Stimulated activated effector memory CD8-positive, alpha-beta T cell treated with anti-CD3 and anti-CD28 coated beads, Interleukin-12 subunit alpha, Interleukin-12 subunit beta, amount 100 ng/mL, for 72 hours (primary cell): ENCODE measurements at regions not wholly inside any gene's neighbourhood (a gene's known extent, or its start where the extent isn't known, plus 50 kb on each side); places are given as distances from the start of the nearest gene placed in this dataset.
"Not testable (repeated sequence)": the region's sequence is repeated elsewhere in the genome, so short reads cannot be mapped to it uniquely, and the experiment has no call there.

Source experiments
- ATAC-seq: fragments of 150-1000 bp; cut with Tn5 transposase; 2 replicates; pipeline ENCODE4 v1.10.0; 2021
- DNase-seq, 2 donors: peaks; one replicate each; pipeline ENCODE4 v3.0.0; 2021 to 2022; ENCODE audit warnings: low spot score in 2 of 2
- H3K27ac Mint-ChIP-seq: one replicate; pipeline ENCODE4 v1.8.0; 2022; ENCODE audit warnings: mild to moderate bottlenecking, mixed read lengths
- H3K36me3 Mint-ChIP-seq: one replicate; pipeline ENCODE4 v1.8.0; 2022; ENCODE audit warnings: mild to moderate bottlenecking, mixed read lengths
- H3K4me1 Mint-ChIP-seq: one replicate; pipeline ENCODE4 v1.8.0; 2022; ENCODE audit warnings: mixed read lengths
- H3K4me3 Mint-ChIP-seq: one replicate; pipeline ENCODE4 v1.8.0; 2022; ENCODE audit warnings: mild to moderate bottlenecking, mixed read lengths
- H3K9me3 Mint-ChIP-seq: one replicate; pipeline ENCODE4 v1.8.0; 2022; ENCODE audit warnings: mixed read lengths

DNA sequence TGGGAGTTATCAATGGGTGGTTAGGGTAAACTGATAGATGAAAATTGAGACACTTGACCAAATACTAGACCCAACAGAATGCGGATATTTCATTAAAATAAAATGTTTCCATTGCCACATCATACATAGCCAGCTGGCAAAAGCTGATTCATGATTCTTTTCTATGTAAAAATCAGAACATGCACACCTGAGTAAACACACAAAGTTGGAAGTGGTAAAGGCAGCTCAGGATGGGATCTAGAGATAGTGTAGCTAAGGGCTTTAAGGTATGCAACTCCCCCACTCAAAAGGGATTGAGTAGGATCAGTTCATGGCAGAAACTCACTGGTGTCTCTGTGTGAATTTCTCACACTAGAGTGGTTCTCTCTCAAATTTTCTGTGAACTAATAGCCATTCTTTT lies 541.1 kb upstream of the GRAMD2B start:
- no peak for DNase-seq
- no peaks in the 10 kb centered on the region for H3K4me1 Mint-ChIP-seq
- H3K4me3 Mint-ChIP-seq, result no peak overlapping the region
- H3K27ac Mint-ChIP-seq, result no peak overlapping the region
- peaks cover 21% of the 10 kb centered on the region for H3K9me3 Mint-ChIP-seq
- H3K36me3 Mint-ChIP-seq, result no peaks in the 10 kb centered on the region
- no peak for ATAC-seq

DNA sequence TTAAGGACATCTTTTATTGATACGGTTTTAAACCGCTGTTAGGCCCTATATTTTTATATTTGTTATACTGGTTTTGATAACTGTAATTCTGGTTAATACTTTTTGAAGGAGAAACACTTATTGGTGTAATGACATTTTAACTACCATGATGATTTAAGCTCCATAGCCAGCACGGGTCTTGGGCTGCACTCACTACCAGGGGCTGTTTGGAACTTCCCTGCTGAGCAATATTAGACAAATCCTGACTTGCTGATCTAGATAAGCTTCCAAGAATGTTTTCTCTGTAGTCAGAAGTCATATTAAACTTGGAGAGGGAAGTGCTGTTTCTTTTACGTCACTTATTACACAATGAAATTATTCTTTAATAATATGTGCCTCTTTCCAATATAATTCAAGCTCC lies 540.0 kb upstream of the GRAMD2B start:
- no peak overlapping the region for H3K4me3 Mint-ChIP-seq
- no peaks in the 10 kb centered on the region for H3K36me3 Mint-ChIP-seq
- ATAC-seq (no peak), DNase-seq (no peak)
- H3K9me3 Mint-ChIP-seq, result peaks cover 22% of the 10 kb centered on the region
- H3K4me1 Mint-ChIP-seq, result no peaks in the 10 kb centered on the region
- no peak overlapping the region for H3K27ac Mint-ChIP-seq

GRCh38 chr5:125888358-125888757 lies 534.9 kb upstream of the GRAMD2B start:
- DNase-seq (no peak), ATAC-seq (no peak)
- Mint-ChIP-seq H3K4me1 (no peaks in the 10 kb centered on the region), H3K36me3 (no peaks in the 10 kb centered on the region), H3K27ac (no peak overlapping the region), H3K9me3 (peaks cover 16% of the 10 kb centered on the region), H3K4me3 (no peak overlapping the region)

DNA sequence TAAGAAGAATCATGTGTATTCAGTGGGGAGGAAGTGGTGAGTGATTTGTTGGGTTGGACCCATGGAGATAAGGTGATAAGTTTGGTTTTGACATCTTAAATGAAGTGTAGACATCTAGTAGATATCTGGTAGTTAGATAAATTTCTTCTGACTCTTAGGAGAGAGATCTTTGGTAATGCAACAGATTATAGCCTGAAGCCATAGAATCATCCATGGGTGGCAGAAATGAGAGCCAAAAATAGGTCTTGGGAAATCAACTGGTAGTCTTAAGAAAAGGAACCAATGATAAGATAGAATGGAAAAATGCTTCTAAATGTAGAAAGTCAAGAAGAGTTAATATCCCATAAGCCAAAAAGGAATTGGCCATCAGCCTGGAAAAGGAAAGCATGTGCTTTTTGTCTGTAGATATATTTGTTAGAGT lies 532.7 kb upstream of the GRAMD2B start:
- DNase-seq (no peak), ATAC-seq (no peak)
- Mint-ChIP-seq H3K9me3 (peaks cover 13% of the 10 kb centered on the region), H3K4me1 (no peaks in the 10 kb centered on the region), H3K36me3 (no peaks in the 10 kb centered on the region), H3K27ac (no peak overlapping the region), H3K4me3 (no peak overlapping the region)

- no peak for DNase-seq
Observed at GRCh38 chr5:125891061-125891725, 532.0 kb upstream of the GRAMD2B start.

DNA sequence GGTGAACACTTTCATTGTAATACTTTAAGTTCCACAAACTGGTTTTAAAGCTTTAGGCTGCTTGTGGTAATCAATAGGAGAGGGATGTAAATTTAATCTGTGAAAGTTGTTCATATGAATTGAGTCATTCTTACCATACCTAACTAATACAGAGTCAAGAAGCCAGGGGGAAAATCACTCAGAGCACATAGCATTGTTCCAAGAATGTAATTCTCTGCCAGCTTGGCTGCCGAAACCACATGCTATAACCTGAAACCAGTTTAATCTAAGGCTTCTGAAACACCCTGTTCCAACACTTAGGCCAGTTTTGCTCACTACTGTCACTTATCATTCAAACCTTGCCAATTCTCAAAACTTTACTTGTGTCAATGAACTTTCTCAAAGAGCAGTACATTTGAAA lies 528.8 kb upstream of the GRAMD2B start:
- no peaks in the 10 kb centered on the region for H3K4me1 Mint-ChIP-seq
- no peak overlapping the region for H3K27ac Mint-ChIP-seq
- no peak for DNase-seq
- no peaks in the 10 kb centered on the region for H3K36me3 Mint-ChIP-seq
- peaks cover 10% of the 10 kb centered on the region for H3K9me3 Mint-ChIP-seq
- H3K4me3 Mint-ChIP-seq, result no peak overlapping the region
- no peak for ATAC-seq

More at GRCh38 chr5:125891061-125891725, 532.0 kb upstream of the GRAMD2B start:
- Mint-ChIP-seq H3K4me1 (no peaks in the 10 kb centered on the region), H3K27ac (no peak overlapping the region), H3K4me3 (no peak overlapping the region), H3K9me3 (peaks cover 13% of the 10 kb centered on the region), H3K36me3 (no peaks in the 10 kb centered on the region)
- ATAC-seq, result no peak

DNA sequence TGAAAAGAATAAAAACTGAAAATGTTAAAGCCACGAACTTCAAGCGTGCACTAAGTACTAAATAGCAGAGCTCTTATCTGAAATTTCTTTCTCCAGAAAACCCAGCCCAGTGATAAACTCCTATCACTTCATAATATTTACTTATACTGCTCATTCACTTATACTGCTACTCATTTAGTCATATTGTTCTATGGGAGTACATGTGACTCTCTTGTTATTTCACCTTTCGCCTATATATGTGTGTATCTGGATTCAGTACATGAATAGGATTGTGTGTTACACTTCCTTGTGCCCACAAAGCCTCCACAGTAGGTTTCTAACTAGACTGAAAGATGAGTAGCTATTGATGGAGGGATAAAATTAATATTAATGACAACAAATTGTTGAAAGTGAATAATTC lies 526.8 kb upstream of the GRAMD2B start:
- Mint-ChIP-seq H3K4me1 (no peaks in the 10 kb centered on the region), H3K4me3 (no peak overlapping the region), H3K36me3 (no peaks in the 10 kb centered on the region), H3K9me3 (peaks cover 14% of the 10 kb centered on the region), H3K27ac (no peak overlapping the region)
- ATAC-seq, result no peak
- no peak for DNase-seq

DNA sequence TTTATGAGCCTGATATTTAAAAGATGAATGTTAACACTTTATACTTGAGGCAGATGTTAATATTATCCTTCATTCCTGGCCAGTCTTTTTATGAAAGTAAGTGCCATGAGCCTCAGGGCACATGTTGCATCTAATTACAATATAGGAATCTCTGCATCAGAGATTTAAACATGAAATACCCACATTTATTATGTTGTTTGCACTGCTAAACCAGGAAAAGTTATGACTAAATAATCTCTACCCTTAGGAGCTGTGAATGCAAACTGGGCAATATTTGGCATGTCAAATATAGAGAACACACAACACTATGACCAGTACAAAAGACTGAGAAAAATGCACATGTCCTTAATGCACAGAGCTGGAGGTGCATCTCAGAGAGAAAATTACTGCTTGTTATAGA lies 526.1 kb upstream of the GRAMD2B start:
- no peaks in the 10 kb centered on the region for H3K4me1 Mint-ChIP-seq
- DNase-seq (no peak), ATAC-seq (no peak)
- H3K27ac Mint-ChIP-seq, result no peak overlapping the region
- H3K9me3 Mint-ChIP-seq, result peaks cover 14% of the 10 kb centered on the region
- no peaks in the 10 kb centered on the region for H3K36me3 Mint-ChIP-seq
- H3K4me3 Mint-ChIP-seq, result no peak overlapping the region

- Mint-ChIP-seq H3K27ac (no peak overlapping the region), H3K9me3 (peaks cover 13% of the 10 kb centered on the region), H3K4me3 (no peak overlapping the region), H3K4me1 (no peaks in the 10 kb centered on the region), H3K36me3 (no peaks in the 10 kb centered on the region)
- ATAC-seq (no peak), DNase-seq (no peak)
Observed at GRCh38 chr5:125898851-125899405, 524.3 kb upstream of the GRAMD2B start.

DNA sequence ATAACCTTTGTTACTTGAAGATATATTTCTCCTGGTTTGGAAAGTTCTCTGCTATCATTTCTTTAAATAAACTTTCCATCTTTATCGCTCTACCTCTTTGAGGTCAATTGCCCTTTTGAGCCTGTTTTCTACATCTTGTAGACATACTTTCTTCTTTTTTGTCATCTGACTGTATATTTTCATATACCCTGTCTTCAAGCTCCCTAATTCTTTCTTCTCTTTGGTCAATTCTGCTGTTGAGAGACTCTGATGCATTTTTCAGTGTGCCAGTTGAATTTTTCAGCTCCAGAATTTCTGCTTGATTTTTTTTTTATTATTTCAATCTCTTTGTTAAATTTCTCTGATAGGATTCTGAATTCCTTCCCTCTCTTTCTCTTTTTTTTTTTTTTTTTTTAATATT lies 511.2 kb upstream of the GRAMD2B start:
- no peaks in the 10 kb centered on the region for H3K4me1 Mint-ChIP-seq
- DNase-seq, result no peak
- peaks cover 33% of the 10 kb centered on the region for H3K9me3 Mint-ChIP-seq
- no peak overlapping the region for H3K27ac Mint-ChIP-seq
- H3K36me3 Mint-ChIP-seq, result no peaks in the 10 kb centered on the region
- ATAC-seq, result no peak
- H3K4me3 Mint-ChIP-seq, result no peak overlapping the region

DNA sequence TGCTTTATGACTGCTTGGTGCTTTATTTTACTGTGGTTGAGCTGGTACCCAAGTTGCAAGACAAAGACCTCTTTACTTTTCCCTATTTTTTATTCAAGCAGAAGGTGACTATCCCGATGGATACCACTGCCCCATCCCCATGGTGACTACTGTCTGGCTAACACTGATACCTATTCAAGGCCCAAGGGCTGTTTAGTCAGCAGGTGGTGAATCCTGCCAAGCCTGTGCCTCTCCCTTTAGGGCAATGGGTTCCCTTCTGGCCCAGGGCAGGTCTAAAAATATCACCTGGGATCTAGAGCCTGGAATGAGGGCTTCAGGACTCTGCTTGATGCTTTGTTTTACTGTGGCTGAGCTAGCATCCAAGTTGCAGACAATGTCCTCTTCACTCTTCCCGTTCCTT lies 510.0 kb upstream of the GRAMD2B start:
- DNase-seq, result no peak
- Mint-ChIP-seq H3K27ac (no peak overlapping the region), H3K36me3 (no peaks in the 10 kb centered on the region), H3K9me3 (peaks cover 31% of the 10 kb centered on the region), H3K4me1 (no peaks in the 10 kb centered on the region), H3K4me3 (no peak overlapping the region)
- no peak for ATAC-seq

GRCh38 chr5:125914471-125914870 lies 508.7 kb upstream of the GRAMD2B start:
- no peak overlapping the region for H3K4me3 Mint-ChIP-seq
- H3K36me3 Mint-ChIP-seq, result no peaks in the 10 kb centered on the region
- ATAC-seq, result no peak
- H3K27ac Mint-ChIP-seq, result no peak overlapping the region
- peaks cover 31% of the 10 kb centered on the region for H3K9me3 Mint-ChIP-seq
- no peaks in the 10 kb centered on the region for H3K4me1 Mint-ChIP-seq
- no peak for DNase-seq

- not testable (repeated sequence) for H3K4me1 Mint-ChIP-seq, DNase-seq, H3K27ac Mint-ChIP-seq, H3K9me3 Mint-ChIP-seq, H3K4me3 Mint-ChIP-seq, ATAC-seq, H3K36me3 Mint-ChIP-seq
Observed at GRCh38 chr5:125923958-125924357, 499.3 kb upstream of the GRAMD2B start.

DNA sequence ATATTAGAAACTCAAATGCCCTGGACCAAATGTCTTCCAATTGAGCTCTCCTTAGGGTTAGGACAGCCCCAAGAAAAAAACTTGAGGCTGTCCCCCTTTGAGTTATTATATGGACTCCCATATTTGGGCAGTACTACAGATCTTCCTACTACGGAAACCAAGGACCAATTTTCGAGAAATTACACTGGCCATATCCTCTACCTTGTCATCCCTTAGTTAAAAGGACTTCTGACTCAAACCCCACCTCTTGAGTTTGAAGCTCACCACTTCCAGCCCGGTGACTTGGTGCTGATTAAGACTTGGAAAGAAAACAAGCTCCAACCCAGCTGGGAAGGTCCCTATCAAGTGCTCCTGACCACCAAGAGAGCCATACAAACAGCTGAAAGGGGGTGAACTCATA lies 497.0 kb upstream of the GRAMD2B start:
- no peak overlapping the region for H3K27ac Mint-ChIP-seq
- no peaks in the 10 kb centered on the region for H3K4me1 Mint-ChIP-seq
- no peaks in the 10 kb centered on the region for H3K36me3 Mint-ChIP-seq
- no peak overlapping the region for H3K4me3 Mint-ChIP-seq
- H3K9me3 Mint-ChIP-seq, result peaks cover 7% of the 10 kb centered on the region
- DNase-seq (no peak), ATAC-seq (no peak)

DNA sequence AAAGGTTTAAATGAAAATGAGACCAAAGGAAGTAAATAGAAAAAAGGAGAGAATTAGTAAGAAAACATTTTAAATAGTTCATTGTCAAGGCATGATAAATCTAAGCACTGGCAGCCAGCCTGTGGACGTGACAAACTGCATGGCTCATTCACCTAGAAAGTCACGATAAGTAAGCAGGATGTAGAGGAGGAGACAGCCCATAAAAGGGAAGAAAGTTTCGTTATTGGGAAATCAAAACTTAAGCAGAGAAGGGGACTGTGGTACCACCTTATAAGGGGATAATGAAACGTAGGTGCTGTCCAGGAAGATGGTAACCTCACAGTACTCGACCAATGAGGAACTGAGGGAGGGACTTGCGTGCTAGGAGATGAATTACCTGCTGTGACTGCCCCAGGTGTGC lies 494.5 kb upstream of the GRAMD2B start:
- H3K9me3 Mint-ChIP-seq, result peaks cover 7% of the 10 kb centered on the region
- H3K27ac Mint-ChIP-seq, result no peak overlapping the region
- H3K36me3 Mint-ChIP-seq, result no peaks in the 10 kb centered on the region
- H3K4me1 Mint-ChIP-seq, result no peaks in the 10 kb centered on the region
- ATAC-seq, result no peak
- DNase-seq, result no peak
- no peak overlapping the region for H3K4me3 Mint-ChIP-seq

GRCh38 chr5:125950012-125950615 lies 473.1 kb upstream of the GRAMD2B start:
- no peaks in the 10 kb centered on the region for H3K36me3 Mint-ChIP-seq
- DNase-seq (no peak), ATAC-seq (no peak)
- no peak overlapping the region for H3K4me3 Mint-ChIP-seq
- H3K9me3 Mint-ChIP-seq, result peaks cover 17% of the 10 kb centered on the region
- H3K4me1 Mint-ChIP-seq, result no peaks in the 10 kb centered on the region
- no peak overlapping the region for H3K27ac Mint-ChIP-seq
